Left ventricle myocardium inferior (tissue), 1 donor: ENCODE measurements at regions not wholly inside any gene's neighbourhood (a gene's known extent, or its start where the extent isn't known, plus 50 kb on each side); places are given as distances from the start of the nearest gene placed in this dataset.

Source experiments
- DNase-seq: peaks from one replicate; pipeline ENCODE4 v3.0.0-alpha.2; 2020
- H3K27ac ChIP-seq: fragments of 200-600 bp; replicated peaks from 2 replicates; pipeline ENCODE4 v1.8.0; 2021
- H3K27me3 ChIP-seq: fragments of 200-600 bp; 2 replicates; pipeline ENCODE4 v1.8.0; 2021; ENCODE audit warnings: low read depth
- H3K36me3 ChIP-seq: fragments of 200-600 bp; 2 replicates; pipeline ENCODE4 v1.8.0; 2021
- H3K4me1 ChIP-seq: fragments of 200-600 bp; 2 replicates; pipeline ENCODE4 v1.8.0; 2021
- H3K4me3 ChIP-seq: fragments of 200-600 bp; 2 replicates; pipeline ENCODE4 v1.8.0; 2021; ENCODE audit warnings: mild to moderate bottlenecking, moderate library complexity
- H3K9me3 ChIP-seq: fragments of 200-600 bp; replicated peaks from 2 replicates; pipeline ENCODE4 v1.8.0; 2021
- intact Hi-C: fragments of 100-400 bp; cut with micrococcal nuclease; formaldehyde crosslinking; loops from one replicate; pipeline ENCODE4 v1.11.0; 2022
- TF ChIP-seq, protein P1 (sequence below): fragments of 200-600 bp; IDR thresholded peaks from 2 replicates; pipeline ENCODE4 v1.8.0; 2021; ENCODE audit warnings: antibody characterized with exemption, mild to moderate bottlenecking, borderline replicate concordance
- donor health status: DM: no; HTN: yes; CAD: no; lungs with severe emphysema.

DNA sequence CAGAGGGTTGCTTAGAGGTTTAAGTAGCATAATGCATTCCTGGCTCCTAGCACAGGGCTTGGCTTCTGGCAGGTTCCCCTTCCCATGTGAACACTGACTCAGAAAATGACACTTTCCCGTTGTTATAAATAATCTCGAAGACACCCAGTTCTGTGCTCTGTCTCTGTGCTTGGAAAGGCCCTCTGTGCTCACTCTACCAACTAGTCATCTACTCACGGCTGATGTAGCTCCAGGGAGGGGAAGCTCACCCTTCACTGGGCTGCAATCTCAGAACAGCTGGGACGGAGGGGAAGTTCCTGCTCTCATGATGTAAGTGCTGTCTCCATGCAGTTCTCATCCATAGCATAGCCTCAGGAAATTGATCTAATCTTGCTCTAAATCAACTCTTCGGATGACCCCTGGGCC, 230.5 kb upstream of the ASIC2 start:
- intact Hi-C loops = no loop called here
- no peaks in the 10 kb centered on the region for H3K36me3 ChIP-seq
- H3K27me3 ChIP-seq = peaks cover 59% of the 10 kb centered on the region
- no peak for DNase-seq
- H3K4me1 ChIP-seq = no peaks in the 10 kb centered on the region
- TF ChIP-seq, protein P1, sequence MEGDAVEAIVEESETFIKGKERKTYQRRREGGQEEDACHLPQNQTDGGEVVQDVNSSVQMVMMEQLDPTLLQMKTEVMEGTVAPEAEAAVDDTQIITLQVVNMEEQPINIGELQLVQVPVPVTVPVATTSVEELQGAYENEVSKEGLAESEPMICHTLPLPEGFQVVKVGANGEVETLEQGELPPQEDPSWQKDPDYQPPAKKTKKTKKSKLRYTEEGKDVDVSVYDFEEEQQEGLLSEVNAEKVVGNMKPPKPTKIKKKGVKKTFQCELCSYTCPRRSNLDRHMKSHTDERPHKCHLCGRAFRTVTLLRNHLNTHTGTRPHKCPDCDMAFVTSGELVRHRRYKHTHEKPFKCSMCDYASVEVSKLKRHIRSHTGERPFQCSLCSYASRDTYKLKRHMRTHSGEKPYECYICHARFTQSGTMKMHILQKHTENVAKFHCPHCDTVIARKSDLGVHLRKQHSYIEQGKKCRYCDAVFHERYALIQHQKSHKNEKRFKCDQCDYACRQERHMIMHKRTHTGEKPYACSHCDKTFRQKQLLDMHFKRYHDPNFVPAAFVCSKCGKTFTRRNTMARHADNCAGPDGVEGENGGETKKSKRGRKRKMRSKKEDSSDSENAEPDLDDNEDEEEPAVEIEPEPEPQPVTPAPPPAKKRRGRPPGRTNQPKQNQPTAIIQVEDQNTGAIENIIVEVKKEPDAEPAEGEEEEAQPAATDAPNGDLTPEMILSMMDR = no peak
- H3K27ac ChIP-seq = no peak overlapping the region
- H3K9me3 ChIP-seq = peaks cover 11% of the 10 kb centered on the region
- no peak overlapping the region for H3K4me3 ChIP-seq

DNA sequence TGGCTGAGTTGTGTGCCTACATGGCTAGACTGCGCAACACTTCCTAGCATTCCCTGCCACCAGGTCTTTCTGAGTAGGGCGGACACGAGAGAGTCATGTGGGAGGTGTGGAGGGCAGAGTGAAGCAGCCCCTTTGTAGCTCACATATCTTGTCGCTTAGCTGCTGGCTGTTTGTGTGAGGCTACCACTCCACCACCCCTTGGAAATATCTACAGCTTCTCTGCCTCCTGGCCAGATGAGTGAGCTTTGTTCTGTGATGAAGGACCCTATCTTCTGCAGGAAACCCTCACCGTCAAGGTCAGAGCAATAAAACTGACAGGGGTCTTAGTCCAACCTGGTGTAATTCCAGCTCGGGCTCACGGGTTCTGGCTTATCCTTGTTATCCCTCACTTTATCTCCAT, 232.1 kb upstream of the ASIC2 start:
- peaks cover 61% of the 10 kb centered on the region for H3K27me3 ChIP-seq
- no peaks in the 10 kb centered on the region for H3K36me3 ChIP-seq
- intact Hi-C loops = no loop called here
- no peaks in the 10 kb centered on the region for H3K4me1 ChIP-seq
- no peak overlapping the region for H3K4me3 ChIP-seq
- peaks cover 11% of the 10 kb centered on the region for H3K9me3 ChIP-seq
- no peak for DNase-seq
- H3K27ac ChIP-seq = no peak overlapping the region
- TF ChIP-seq, protein P1 = no peak

DNA sequence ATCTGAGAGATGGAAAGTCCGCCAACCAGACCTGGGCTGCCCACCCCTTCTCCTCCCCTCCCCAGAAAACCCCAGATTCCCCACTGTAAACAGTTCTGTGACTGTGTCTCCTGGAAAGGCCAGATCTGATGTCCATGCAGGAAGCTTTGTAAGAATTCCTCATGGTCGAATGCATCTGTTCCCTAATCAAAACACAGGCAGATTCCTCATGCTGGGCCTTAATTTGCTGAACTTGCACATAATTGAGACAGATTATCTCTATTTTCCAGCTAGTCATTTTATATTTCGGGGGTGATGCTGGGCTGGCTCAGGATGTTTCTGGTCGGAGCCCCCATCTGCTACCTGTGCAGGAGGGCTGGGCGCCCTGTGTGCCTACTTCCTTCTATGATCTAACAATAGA, 233.6 kb upstream of the ASIC2 start:
- H3K27me3 ChIP-seq = peaks cover 52% of the 10 kb centered on the region
- intact Hi-C loops = no loop called here
- no peak overlapping the region for H3K4me3 ChIP-seq
- no peaks in the 10 kb centered on the region for H3K36me3 ChIP-seq
- no peak for DNase-seq
- H3K9me3 ChIP-seq = peaks cover 11% of the 10 kb centered on the region
- no peak overlapping the region for H3K27ac ChIP-seq
- H3K4me1 ChIP-seq = no peaks in the 10 kb centered on the region
- TF ChIP-seq, protein P1 = no peak

DNA sequence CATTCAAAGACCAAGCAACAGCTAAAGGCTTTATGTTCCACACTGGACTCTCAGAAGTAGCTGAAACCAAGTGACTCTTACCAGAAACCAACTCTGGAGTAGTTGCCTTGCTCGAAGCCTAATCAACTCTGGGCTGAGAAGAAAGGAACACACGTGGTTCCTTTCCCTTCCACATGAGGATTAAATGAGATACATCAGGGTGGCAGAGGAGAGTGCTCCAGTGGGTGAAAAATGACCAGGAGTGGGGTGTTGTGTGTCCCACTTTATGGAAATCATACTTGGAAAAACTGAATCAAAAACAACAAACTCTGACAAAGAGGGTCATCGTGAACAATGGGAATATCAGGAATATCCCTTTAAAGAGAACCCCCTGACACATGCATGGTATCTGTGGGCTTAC, 234.2 kb upstream of the ASIC2 start:
- intact Hi-C loops = no loop called here

DNA sequence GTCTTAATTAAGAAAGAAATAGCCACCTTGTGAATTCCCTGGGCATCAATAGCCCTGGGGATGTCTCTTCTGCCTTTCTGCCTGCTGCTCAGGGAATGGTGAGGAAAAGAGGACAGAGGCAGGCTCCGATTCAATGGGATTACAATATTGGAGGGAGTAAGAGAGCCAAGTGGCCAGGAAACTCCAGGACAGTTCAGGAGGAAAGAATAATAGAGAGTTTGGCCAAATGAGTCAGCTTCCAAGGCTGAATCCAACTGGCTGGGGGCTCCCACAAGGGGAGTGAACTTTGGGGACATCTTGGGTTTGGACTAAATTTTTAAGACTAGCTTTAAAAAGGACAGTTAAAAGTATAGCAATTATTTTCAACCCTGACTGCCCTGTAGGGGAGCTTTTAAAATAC, 235.8 kb upstream of the ASIC2 start:
- Histone ChIP-seq H3K9me3 (peaks cover 11% of the 10 kb centered on the region), H3K27ac (no peak overlapping the region)

More for the DNA sequence above, 234.2 kb upstream of the ASIC2 start:
- peaks cover 53% of the 10 kb centered on the region for H3K27me3 ChIP-seq
- DNase-seq = no peak
- H3K4me1 ChIP-seq = no peaks in the 10 kb centered on the region
- H3K9me3 ChIP-seq = peaks cover 11% of the 10 kb centered on the region
- H3K4me3 ChIP-seq = no peak overlapping the region
- TF ChIP-seq, protein P1 = no peak
- H3K36me3 ChIP-seq = no peaks in the 10 kb centered on the region
- H3K27ac ChIP-seq = no peak overlapping the region

More for the DNA sequence above, 235.8 kb upstream of the ASIC2 start:
- H3K27me3 ChIP-seq = peaks cover 45% of the 10 kb centered on the region
- intact Hi-C loops = no loop called here
- no peak overlapping the region for H3K4me3 ChIP-seq
- no peaks in the 10 kb centered on the region for H3K4me1 ChIP-seq
- TF ChIP-seq, protein P1 = no peak
- DNase-seq = no peak
- H3K36me3 ChIP-seq = no peaks in the 10 kb centered on the region
